NCI-H1694 treated with DMSO at 0.1 percent for 48 hours (cell line): ENCODE measurements at regions not wholly inside any gene's neighbourhood (a gene's known extent, or its start where the extent isn't known, plus 50 kb on each side); places are given as distances from the start of the nearest gene placed in this dataset.

Experiments
- DNase-seq: peaks from one replicate; lab custom pipeline; 2025; lab: John Stamatoyannopoulos, UW

DNA sequence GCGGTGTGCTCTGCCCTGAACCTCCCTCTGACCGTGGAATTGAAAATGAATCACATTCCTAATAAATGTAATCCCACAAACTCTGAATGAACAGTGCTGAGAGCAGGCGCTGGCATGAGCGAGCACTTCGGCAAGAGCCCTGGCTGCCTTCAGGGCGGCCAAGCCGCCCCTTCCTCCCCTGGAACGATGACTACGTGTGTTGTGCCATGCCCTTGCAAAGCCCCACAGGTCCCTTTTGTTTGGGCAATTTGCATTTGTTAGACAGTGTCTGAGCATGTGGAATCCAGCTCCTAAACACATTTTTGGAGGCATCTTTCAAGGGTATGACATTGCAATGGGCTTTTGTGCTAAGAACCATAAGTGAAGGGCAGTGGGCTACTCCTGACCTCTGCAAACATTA lies 95.6 kb upstream of the MKI67 start:
- DNase-seq, result no peak

DNA sequence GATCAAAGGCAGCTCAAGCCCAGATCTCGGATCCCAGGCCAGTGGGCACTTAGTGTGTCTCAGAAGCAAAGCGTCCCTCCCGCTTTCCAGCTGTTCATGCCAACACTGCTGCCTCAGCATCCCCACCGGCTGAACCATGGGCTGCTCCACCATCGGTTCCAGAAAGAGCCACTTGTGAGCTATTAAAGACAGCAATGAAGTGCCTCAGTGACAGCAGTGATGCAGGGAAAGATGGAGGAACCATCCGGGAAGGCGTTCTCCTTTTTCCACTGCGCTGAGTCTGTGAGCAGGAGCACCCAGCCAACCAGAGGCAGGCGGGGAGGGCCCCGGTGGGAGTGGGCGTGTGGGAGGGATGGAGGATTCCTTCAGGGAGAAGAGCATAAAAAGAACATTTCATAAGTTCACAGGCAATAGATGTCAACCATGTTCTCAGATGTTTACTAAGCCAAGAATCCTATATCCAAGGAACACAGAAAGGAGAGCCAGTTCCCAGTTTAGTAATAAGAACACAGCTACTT lies 96.2 kb upstream of the MKI67 start:
- no peak for DNase-seq

DNA sequence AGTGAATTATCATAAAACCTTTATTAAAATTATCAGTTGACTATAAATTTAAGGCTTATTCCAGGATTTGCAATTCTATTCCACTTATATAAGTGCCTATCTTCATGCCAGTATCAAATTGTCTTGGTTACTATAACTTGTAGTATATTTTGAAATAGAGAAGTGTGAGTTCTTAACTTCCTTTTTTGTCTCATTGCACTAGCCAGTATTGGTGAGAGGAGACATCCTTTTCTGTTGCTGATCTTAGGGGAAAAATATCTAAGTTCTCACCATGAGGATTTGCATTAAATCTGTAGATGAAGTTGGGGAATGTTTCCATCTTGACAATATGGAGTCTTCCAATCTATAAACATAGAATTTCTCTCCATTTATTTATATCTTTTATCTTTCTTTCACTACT lies 104.2 kb upstream of the MKI67 start:
- no peak for DNase-seq

DNA sequence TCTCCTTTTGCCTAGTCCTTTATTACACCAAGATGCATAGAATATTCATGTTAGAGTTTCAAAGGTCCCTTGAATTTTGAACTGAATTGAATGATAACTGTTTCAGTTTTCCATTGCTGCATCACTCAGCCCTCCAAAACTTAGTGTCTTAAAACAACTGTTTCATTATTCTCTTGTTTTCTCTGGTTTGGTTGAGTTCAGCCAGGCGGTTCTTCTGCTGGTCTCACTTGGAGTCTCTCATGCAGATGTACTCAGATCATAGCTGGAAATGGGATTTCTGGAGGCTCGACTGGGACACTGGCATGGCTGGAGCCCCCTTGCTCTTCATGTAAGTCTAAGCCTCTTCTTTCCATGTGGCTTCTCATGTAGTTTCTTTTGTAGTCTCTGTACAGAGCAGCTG lies 107.2 kb upstream of the MKI67 start:
- no peak for DNase-seq

DNA sequence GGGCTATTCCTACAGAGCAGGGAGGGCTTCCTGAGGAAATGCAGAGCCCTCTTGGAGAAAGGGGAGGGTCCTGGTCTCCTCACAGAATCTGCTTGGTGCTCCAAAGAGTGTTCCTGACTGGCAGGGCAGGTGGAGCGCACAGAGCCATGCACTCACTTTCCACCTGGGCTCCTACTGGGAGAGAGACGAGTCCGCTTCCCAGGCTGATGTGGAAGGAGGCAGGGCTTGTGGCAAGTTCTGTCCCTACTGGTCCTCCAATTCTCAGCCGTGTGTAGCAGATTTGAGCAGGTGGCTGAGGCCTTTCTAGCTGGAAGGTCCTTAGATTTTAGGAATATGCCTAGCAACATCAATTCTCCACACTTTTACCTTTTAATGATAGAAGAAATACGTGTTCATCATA lies 111.5 kb upstream of the MKI67 start:
- no peak for DNase-seq

DNA sequence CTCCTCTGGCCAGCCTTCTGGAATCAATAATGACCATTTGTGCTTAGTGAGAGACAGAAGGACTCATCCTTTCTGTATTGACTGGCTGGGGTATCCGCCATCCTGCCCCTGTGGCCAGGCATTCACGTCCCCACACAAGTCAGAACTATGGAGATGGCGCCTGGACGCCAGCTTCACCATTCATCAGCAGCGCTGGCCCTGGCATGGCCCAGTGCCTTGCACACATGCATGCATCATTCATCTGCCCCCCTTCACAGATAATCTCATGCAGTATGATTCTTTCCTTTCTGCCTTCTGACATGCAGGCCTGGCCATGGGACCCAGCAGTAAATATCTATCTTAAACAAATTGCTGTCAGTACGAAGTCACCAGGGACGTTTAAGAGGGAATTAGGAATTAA lies 114.8 kb upstream of the MKI67 start:
- DNase-seq, result no peak

DNA sequence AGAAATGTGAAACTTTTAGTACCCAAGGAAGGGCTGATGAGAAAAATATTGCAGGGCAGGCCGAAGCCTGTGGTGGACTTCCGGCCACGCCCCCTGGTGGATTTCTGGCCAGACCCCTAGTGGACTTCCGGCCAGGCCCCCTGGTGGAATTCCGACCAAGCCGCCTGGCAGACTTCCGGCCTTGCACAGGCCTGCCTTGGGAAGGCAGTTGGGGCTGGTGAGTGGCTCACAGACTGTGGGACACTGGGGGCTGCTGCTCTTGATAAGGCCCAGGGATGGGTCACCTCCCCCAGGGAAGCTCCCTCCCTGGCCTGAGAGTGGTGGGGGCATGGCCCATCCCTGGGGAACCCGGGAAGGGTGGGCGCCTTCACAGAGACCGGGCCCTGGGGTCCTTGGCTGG lies 116.4 kb upstream of the MKI67 start:
- DNase-seq, result no peak

DNA sequence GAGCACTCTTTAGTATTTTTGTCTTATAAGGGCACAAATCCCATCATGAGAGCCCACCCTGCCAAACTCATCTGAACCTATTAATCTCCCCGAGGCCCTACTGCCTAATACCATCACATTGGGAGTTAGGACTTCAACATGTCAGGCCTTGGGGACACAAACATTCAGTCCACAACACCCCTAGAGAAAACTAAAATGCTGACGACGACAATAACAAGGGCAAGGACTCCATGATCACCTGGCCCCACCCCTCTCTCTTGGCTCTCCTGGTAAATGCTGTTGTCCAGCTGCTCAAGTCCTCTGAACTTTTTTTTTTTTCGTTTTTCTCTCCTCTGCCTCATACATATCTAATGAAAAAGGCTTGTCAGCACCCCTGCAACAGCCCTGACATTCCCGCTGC lies 118.8 kb upstream of the MKI67 start:
- DNase-seq, result no peak

DNA sequence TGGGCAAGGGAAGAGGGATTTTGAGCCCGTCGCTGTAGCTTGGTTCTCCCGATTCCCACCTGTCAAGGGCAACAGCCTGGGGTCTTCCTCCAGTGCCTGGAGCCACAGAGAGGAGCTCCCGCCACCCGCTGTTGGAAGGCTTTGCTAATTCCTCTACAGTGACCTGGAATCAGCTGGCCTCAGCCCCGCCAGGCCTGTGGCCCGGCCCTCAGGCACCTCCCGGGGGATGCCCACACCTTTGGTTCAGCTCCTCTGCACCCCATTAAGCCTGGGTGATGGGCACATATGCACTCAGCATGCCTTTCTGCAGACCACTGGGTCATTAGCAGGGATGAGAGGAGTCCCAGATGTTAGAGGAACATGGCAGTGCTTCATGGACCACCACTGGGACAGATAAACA lies 121.4 kb upstream of the MKI67 start:
- no peak for DNase-seq

DNA sequence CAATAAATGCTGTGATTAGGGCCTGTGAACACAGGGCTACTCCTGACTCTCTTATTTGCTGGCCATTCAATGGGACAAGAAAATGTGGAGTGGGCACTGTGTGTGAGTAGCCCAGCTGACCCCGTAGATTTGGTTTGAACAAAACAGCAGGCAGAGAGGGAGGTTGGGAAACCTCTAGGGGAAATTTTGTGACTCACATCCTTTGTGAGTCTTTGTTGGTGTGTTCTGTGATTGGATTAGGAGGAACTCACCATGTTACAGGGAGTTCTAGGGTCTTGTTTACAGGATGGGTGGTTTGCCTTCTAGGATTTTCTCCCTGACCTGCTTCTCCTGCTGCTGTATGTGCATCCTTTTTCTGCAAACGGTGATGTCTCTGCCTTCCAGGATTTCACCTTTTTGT lies 128.3 kb upstream of the MKI67 start:
- DNase-seq, result no peak

DNA sequence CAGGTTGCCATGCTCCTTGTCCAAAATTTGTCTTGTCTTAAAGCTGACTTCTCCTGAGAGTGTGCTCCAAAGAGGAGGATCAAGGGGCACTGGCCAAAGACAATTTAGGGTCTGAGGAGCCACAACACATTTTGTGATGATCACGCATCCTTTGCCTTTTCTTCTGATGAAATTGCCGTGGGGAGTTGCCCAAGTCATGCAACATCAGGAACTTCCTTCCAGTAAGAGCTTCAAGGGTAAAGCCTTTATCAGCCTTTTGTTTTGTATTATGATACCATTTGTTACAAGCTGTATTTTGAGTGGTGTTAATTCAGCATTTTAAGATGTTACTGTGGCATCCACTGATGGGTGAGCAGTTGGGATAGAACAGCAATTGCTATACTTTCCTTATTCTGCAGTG lies 131.2 kb upstream of the MKI67 start:
- no peak for DNase-seq

DNA sequence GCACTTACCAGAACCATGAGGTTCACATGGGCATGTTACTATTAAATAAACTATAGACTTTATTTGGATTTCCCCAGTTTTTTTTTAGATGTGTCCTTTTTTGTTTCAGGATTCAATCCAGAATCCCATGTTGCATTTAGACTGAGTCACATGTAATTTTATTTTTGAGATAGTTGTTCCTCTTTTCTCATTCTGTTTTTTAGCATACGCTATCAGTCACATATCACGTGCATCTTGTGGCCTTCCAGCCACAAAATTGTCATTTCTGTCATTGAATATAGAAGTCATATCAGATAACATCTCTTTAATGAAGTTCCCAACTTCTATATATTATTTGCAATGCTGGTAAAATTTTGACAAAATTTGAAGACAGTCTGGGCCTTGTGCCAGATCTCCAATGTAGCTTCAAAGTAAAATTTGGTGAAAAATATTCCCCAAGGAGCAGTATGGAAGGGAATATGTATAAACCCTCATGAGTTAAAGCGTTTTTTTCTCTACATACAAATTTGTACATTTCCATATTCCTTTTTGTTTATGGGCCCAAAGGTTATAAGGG lies 132.3 kb upstream of the MKI67 start:
- no peak for DNase-seq

DNA sequence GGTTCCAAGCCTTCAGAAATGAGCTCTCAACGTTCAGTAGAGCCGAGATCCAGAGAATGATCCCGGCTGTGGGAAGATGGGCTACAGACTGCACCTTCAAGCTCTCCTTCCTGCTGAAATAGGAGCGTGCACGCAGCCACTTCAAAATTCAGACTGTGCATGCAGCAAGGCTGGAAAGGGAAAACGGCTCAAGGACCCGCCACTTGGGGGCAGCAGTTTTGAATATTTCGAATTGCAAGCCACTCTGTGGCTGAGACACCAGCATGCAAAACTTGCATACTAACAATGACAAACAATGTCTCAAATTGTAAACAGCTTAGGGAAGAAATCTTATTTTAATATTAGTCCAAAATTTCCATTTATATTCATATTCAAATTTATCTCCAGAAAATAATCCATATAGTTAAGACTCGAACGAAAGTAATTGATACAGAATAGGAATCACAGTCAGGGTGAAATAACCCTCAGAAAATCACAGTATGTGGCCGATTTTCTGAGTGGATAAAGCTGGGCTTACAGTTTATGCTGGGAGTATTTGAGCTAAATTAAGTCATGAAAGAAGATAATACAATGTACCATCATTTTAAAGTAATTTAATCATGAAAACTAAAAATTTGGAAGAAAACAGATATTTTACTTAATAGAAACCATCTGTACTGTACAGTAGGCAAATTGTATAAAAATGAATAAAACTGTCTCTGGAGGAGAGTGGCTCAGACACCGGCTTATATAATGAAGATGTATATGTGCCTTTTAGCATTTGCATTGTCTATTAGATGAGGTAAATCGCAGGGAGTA lies 137.9 kb upstream of the MKI67 start:
- peak; percentile 39 for DNase-seq

DNA sequence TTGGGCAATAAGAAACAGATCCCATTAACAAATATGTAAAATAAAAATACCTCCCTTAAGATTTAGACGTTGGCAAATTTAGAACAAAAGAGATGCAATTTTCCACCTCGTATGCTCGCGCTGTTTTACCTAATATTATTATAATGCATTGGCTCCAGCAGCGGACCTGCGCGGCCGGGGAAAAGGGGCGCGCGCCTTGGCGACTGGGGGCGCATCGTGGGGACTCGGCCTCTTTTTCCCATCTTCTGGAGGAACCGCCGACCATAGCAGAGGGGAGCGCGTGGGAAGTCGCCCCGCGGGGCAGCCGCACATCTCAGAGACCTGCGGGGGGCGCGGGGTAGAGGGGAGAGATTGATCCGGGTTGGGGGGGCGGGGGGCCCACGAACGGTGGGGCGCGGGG lies 139.4 kb upstream of the MKI67 start:
- DNase-seq, result no peak

DNA sequence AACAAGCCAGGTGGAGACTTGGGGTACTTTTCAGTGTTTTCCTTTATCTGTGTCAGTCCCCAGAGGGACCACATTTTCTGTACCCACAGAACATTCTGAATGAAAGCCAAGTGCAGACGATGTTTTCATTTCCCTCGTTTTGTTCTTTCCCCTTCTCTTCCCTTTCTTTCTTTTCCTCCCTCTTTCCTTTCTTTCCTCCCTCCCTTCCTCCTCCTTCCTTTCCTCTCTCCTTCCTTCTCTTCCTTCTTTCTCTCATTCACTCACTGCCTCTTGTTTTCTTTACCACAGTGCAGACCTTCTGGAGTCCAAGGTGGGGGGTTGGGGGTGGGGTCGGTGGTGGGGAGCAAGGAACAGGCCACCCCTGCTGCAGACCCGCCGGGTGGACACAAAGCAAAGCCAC lies 141.4 kb upstream of the MKI67 start:
- DNase-seq, result no peak

DNA sequence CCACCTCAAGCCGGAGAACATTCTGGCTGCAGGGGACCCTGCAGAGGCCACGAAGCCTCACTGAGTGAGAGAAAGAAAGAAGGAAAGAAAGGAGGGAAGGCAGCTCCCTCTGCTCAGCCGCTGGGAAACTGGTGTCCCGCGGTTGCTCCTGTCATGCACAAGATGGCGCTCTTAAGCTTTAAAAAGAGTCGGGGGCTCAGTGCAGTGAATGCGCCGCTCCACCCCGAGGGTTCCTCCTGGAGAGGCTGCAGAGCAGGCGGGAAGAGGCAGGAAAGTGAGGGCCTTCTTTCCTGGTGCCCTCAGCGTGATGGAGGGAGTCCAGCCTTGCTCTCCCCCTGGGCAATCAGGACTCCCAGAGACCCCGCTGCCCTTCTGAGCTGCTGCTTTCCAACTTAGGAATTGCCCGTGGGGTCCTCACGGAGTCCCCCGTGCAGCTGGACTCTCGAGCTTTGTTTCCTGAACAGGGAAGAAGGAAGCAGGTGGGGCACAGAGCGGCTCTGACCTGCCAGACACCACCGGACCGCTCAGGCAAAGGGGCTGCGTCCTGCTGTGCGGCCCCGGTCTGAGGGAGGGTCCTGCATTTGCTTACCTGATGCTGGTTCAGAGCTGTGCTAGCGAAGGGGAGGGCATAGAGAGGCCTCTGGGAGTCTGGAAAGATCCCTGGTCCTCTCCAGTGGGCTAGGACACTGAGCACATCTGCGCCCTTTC lies 141.9 kb upstream of the MKI67 start:
- DNase-seq, result peak; percentile 56

DNA sequence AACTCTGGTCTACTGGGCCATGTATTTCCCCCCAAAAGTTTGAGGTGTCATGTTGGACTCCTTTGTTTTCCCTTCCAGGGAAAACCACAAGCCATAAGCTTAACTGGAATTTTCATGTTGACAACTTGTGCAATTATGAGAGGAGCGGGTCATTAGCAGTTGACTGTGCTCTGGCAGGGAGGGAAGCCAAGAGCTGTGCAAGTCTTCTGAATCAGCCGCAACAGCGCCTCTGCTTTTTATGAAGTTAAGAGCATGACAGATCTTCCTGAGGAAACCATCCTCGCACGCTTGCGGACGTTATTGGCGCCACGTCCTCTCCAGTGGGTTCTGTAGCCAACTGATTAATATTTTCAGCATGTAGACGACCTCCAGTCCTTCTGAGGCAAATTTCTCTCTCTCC lies 148.7 kb upstream of the MKI67 start:
- peak; percentile 3 for DNase-seq

DNA sequence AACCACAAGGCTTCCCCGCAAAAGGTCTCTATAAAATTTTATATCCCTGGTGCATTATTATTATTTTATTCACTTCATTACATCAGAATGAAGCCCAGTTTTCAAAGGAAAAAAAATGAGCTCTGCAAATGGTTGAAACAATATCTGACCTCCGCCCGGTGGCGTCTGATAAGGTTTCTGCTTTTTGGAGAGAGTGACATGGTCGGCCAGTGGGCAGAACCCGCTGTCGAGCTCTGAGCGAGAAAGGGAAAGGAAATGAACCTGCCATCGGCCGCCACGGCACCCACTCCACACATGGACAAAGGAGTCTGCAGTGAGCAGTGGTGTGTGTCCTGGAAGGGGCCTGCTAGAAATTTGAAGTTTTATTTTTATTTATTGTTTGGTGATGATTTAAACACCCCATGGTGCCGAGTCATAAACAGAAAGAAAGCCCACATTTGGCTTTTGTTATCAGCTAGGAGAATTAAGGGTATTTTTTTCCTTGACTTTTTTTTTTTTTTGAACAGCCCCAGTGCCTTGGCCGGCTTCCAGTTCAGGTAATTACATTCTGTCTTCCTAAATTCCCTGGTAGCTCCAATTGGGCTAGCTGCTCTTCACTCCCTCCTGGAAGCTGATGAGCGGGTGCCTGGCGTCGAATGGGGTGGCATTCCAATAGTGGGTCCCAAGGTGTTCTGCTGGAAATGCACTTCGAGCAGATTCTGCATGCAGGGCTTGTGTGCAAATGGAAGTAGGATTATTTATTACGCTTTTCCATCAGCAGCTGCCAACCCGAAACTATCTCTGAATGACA lies 149.4 kb upstream of the MKI67 start:
- no peak for DNase-seq

DNA sequence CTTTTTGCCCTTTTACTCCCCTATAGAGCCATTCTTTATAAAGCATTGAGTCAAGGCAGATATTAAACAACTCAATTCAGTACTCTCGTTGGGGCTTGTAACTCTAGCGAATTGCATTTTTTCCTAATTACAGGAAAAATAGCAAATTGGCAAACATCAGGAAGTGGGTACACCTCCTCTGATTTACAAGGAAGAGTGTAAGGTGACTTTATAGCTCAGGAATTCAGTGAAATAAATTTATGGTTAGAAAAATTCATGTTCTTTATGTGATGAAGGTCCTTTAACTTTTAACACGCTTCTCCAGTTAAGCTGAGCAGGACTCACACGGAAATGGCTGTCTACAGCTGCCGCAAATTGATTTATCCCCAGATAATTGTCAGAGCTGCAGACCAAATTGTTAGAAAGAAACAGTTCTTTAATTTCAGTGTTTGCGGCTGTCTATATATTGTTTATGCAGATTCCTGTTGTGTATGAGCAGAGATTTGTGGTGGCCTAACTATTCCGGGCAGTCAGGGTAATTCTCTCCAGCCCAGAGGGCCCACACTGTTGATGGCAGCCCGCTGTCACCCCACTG lies 151.1 kb upstream of the MKI67 start:
- DNase-seq, result no peak

DNA sequence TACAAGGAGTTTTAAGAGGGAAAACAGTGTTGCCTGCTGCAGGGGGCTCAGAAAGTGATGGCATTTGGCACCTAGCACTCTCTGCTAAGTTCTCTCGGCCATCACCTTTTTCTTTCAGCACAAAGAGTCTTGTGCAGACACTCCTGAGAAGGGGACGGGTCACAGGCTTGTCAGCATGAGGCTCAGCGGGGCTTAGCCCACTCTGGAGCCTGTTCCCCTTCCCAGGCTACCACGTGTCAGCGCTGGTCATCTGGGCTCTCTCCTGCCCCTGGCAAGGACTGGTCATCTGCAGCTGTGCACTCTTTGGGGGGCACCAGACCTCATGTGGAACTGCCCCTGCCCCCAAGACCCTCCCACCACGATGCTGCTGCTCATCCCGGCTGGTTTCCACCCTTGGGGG lies 152.1 kb upstream of the MKI67 start:
- no peak for DNase-seq

DNA sequence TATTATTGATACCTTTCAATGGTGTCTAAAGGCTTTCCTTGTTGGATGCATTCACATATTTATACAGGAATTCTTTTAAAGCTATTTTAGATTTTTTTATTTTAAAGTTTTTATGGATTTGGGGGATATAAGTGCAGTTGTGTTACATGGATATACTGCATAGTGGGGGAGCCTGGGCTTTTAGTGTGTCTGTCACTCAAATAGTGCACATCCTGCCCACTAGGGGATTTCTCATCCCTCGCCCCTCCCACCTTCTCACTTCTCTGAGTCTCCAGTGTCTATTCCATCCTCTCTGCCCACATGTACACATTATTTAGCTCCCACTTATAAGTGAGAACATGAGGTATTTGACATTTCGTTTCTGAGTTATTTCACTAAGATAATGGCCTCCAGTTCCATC lies 154.0 kb upstream of the MKI67 start:
- DNase-seq, result no peak

DNA sequence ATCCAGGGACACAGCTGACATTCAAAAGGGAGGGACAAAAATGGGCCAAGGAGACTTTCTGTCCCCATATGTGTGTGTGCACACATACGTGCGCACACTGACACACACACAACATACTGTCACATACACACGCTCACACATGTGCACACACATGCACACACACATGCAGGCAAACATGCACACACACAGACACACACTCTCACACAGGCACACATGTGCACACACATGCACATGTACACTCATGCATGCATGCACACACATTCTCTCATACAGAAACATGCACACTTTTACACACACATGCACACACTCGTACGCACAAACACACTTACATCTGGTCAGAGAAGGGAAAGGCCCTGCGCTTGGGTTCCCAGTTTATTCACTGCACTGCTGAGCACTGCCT lies 155.1 kb upstream of the MKI67 start:
- DNase-seq, result no peak
